ENCODE measurements at regions not wholly inside any gene's neighbourhood (a gene's known extent, or its start where the extent isn't known, plus 50 kb on each side); places are given as distances from the start of the nearest gene placed in this dataset.

GRCh38 chr3:102183623-102184022 lies 251.2 kb upstream of the ZPLD1 start:
- H3K9ac ChIP-seq (ENCODE audit: low read length): no peak overlapping the region
- no peak overlapping the region for H3K4me2 ChIP-seq (ENCODE audit: low read length)
- peaks cover 9% of the 10 kb centered on the region; the same call in 1 of the 2 replicates for H3K27me3 ChIP-seq (ENCODE audit: low read depth, low read length)
- H3K4me1 ChIP-seq (ENCODE audit: low read length): peaks cover 22% of the 10 kb centered on the region
- no peak overlapping the region for H2AFZ ChIP-seq (ENCODE audit: low read depth, low read length)
- no peaks in the 10 kb centered on the region for H3K9me3 ChIP-seq (ENCODE audit: insufficient read depth, low read length)
- TF ChIP-seq CTCF (IDR thresholded peaks at IDR 0.05; ENCODE audit: low read depth, low read length) (no peak), EZH2phosphoT487 (IDR thresholded peaks at IDR 0.05; ENCODE audit: low read depth) (no peak)
- H3K27ac ChIP-seq (ENCODE audit: low read length): no peak overlapping the region
- H3K36me3 ChIP-seq (replicated peaks; ENCODE audit: low read depth, low read length): no peaks in the 10 kb centered on the region
- H3K4me3 ChIP-seq (ENCODE audit: low read length): no peak overlapping the region
- no peaks in the 10 kb centered on the region for H4K20me1 ChIP-seq (ENCODE audit: insufficient read depth, low read length)
- no peaks in the 10 kb centered on the region for H3K79me2 ChIP-seq (ENCODE audit: low read length)

GRCh38 chr3:102189541-102189940 lies 245.3 kb upstream of the ZPLD1 start:
- Histone ChIP-seq H3K9me3 (ENCODE audit: insufficient read depth, low read length) (no peaks in the 10 kb centered on the region), H2AFZ (ENCODE audit: low read depth, low read length) (no peak overlapping the region), H3K27ac (ENCODE audit: low read length) (no peak overlapping the region), H3K36me3 (replicated peaks; ENCODE audit: low read depth, low read length) (no peaks in the 10 kb centered on the region), H3K4me1 (ENCODE audit: low read length) (peaks cover 24% of the 10 kb centered on the region), H3K27me3 (ENCODE audit: low read depth, low read length) (no peaks in the 10 kb centered on the region), H3K4me2 (ENCODE audit: low read length) (no peak overlapping the region), H3K9ac (ENCODE audit: low read length) (no peak overlapping the region), H3K4me3 (ENCODE audit: low read length) (no peak overlapping the region), H3K79me2 (ENCODE audit: low read length) (no peaks in the 10 kb centered on the region), H4K20me1 (ENCODE audit: insufficient read depth, low read length) (no peaks in the 10 kb centered on the region)
- no peak for TF ChIP-seq EZH2phosphoT487 (IDR thresholded peaks at IDR 0.05; ENCODE audit: low read depth)
- TF ChIP-seq CTCF (IDR thresholded peaks at IDR 0.05; ENCODE audit: low read depth, low read length): no peak

- no peaks in the 10 kb centered on the region for H3K36me3 ChIP-seq (replicated peaks; ENCODE audit: low read depth, low read length)
- H3K4me3 ChIP-seq (ENCODE audit: low read length): no peak overlapping the region
- no peak overlapping the region for H2AFZ ChIP-seq (ENCODE audit: low read depth, low read length)
- H3K27ac ChIP-seq (ENCODE audit: low read length): no peak overlapping the region
- no peaks in the 10 kb centered on the region for H3K9me3 ChIP-seq (ENCODE audit: insufficient read depth, low read length)
- no peak overlapping the region for H3K9ac ChIP-seq (ENCODE audit: low read length)
- no peaks in the 10 kb centered on the region for H3K79me2 ChIP-seq (ENCODE audit: low read length)
- H3K4me1 ChIP-seq (ENCODE audit: low read length): peaks cover 30% of the 10 kb centered on the region
- H3K4me2 ChIP-seq (ENCODE audit: low read length): no peak overlapping the region
- no peaks in the 10 kb centered on the region for H4K20me1 ChIP-seq (ENCODE audit: insufficient read depth, low read length)
- TF ChIP-seq EZH2phosphoT487 (IDR thresholded peaks at IDR 0.05; ENCODE audit: low read depth) (no peak), CTCF (IDR thresholded peaks at IDR 0.05; ENCODE audit: low read depth, low read length) (no peak)
- H3K27me3 ChIP-seq (ENCODE audit: low read depth, low read length): no peaks in the 10 kb centered on the region
Observed at GRCh38 chr3:102189956-102190723, 244.7 kb upstream of the ZPLD1 start.

GRCh38 chr3:102192575-102192974 lies 242.2 kb upstream of the ZPLD1 start:
- Histone ChIP-seq H3K27ac (ENCODE audit: low read length) (no peak overlapping the region), H3K4me1 (ENCODE audit: low read length) (peaks cover 32% of the 10 kb centered on the region), H2AFZ (ENCODE audit: low read depth, low read length) (no peak overlapping the region)

More at GRCh38 chr3:102192575-102192974, 242.2 kb upstream of the ZPLD1 start:
- H3K9me3 ChIP-seq (ENCODE audit: insufficient read depth, low read length): no peaks in the 10 kb centered on the region
- no peaks in the 10 kb centered on the region for H3K36me3 ChIP-seq (replicated peaks; ENCODE audit: low read depth, low read length)
- no peaks in the 10 kb centered on the region for H3K79me2 ChIP-seq (ENCODE audit: low read length)
- TF ChIP-seq EZH2phosphoT487 (IDR thresholded peaks at IDR 0.05; ENCODE audit: low read depth) (no peak), CTCF (IDR thresholded peaks at IDR 0.05; ENCODE audit: low read depth, low read length) (no peak)
- no peak overlapping the region for H3K4me3 ChIP-seq (ENCODE audit: low read length)
- no peak overlapping the region for H3K4me2 ChIP-seq (ENCODE audit: low read length)
- H3K9ac ChIP-seq (ENCODE audit: low read length): no peak overlapping the region
- no peaks in the 10 kb centered on the region for H4K20me1 ChIP-seq (ENCODE audit: insufficient read depth, low read length)
- H3K27me3 ChIP-seq (ENCODE audit: low read depth, low read length): no peaks in the 10 kb centered on the region
